Liver (tissue), 8 donors: ENCODE measurements at regions not wholly inside any gene's neighbourhood (a gene's known extent, or its start where the extent isn't known, plus 50 kb on each side); places are given as distances from the start of the nearest gene placed in this dataset.

Experiments
- DNase-seq: peaks from one replicate; pipeline ENCODE4 v3.0.0-alpha.2; 2017; ENCODE audit warnings: low spot score
- H3K27ac ChIP-seq, 2 donors: one replicate each; pipeline ENCODE4 v1.7.0; 2013; ENCODE audit warnings: inconsistent platforms in 2 of 2, low read length in 2 of 2, control low read depth in 1 of 2, low read depth in 1 of 2, mild to moderate bottlenecking in 1 of 2
- H3K27me3 ChIP-seq, 4 donors: one replicate each; pipeline versions ENCODE4 v1.6.1 to v1.7.0; 2013; ENCODE audit warnings: low read length in 3 of 4, inconsistent platforms in 1 of 4, mild to moderate bottlenecking in 1 of 4, moderate library complexity in 1 of 4; ENCODE audit not compliant: control insufficient read depth in 4 of 4, insufficient read depth in 4 of 4
- H3K36me3 ChIP-seq, 4 donors: one replicate each; pipeline versions ENCODE4 v1.6.1 to v1.7.0; 2013; ENCODE audit warnings: low read length in 3 of 4, mild to moderate bottlenecking in 3 of 4, low read depth in 1 of 4, moderate library complexity in 1 of 4; ENCODE audit not compliant: control insufficient read depth in 4 of 4, insufficient read depth in 3 of 4
- H3K4me1 ChIP-seq, 4 donors: one replicate each; pipeline versions ENCODE4 v1.6.1 to v1.7.0; 2013; ENCODE audit warnings: low read length in 3 of 4, mild to moderate bottlenecking in 3 of 4, moderate library complexity in 1 of 4; ENCODE audit not compliant: control insufficient read depth in 4 of 4, insufficient read depth in 4 of 4
- H3K4me3 ChIP-seq, 3 donors: one replicate each; pipeline versions ENCODE4 v1.6.1 to v1.7.0; 2013; ENCODE audit warnings: low read length in 3 of 3, control low read depth in 1 of 3, low read depth in 1 of 3, mild to moderate bottlenecking in 1 of 3
- H3K9ac ChIP-seq, 2 donors: one replicate each; pipeline ENCODE4 v1.7.0; 2013; ENCODE audit warnings: low read length in 2 of 2, mild to moderate bottlenecking in 2 of 2, moderate library complexity in 2 of 2, control low read depth in 1 of 2, low read depth in 1 of 2
- H3K9me3 ChIP-seq, 4 donors: one replicate each; pipeline versions ENCODE4 v1.6.1 to v1.7.0; 2013; ENCODE audit warnings: low read length in 3 of 4; ENCODE audit not compliant: control insufficient read depth in 4 of 4
- EGR1 ChIP-seq, 2 donors: IDR thresholded peaks; 2 replicates each; pipeline ENCODE4 v1.6.1; 2016 to 2018; ENCODE audit warnings: antibody characterized with exemption in 2 of 2, low read depth in 2 of 2
- FOXA1 ChIP-seq: IDR thresholded peaks from 2 replicates; pipeline ENCODE4 v1.6.1; 2016; ENCODE audit warnings: antibody characterized with exemption
- FOXA2 ChIP-seq: IDR thresholded peaks from 2 replicates; pipeline ENCODE4 v1.6.1; 2016; ENCODE audit warnings: antibody characterized with exemption
- GABPA ChIP-seq, 2 donors: IDR thresholded peaks in 1 of 2; conservative IDR thresholded peaks in 1 of 2; 2 replicates each; pipeline ENCODE4 v1.6.1; 2016; ENCODE audit warnings: antibody characterized with exemption in 2 of 2, mild to moderate bottlenecking in 1 of 2, moderate library complexity in 1 of 2
- HNF4A ChIP-seq, 2 donors: conservative IDR thresholded peaks; 2 replicates each; pipeline ENCODE4 v1.6.1; 2016; ENCODE audit warnings: antibody characterized with exemption in 2 of 2, mild to moderate bottlenecking in 2 of 2
- HNF4G ChIP-seq: IDR thresholded peaks from 2 replicates; pipeline ENCODE4 v1.6.1; 2016; ENCODE audit warnings: antibody characterized with exemption
- JUND ChIP-seq, 2 donors: IDR thresholded peaks; 2 replicates each; pipeline ENCODE4 v1.6.1; 2016; ENCODE audit warnings: antibody characterized with exemption in 2 of 2
- NR2F2 ChIP-seq: IDR thresholded peaks from 2 replicates; pipeline ENCODE4 v1.6.1; 2016; ENCODE audit warnings: antibody characterized with exemption
- RAD21 ChIP-seq, 2 donors: IDR thresholded peaks; 2 replicates each; pipeline ENCODE4 v1.6.1; 2016; ENCODE audit warnings: antibody characterized with exemption in 2 of 2, mild to moderate bottlenecking in 2 of 2
- REST ChIP-seq: IDR thresholded peaks from 2 replicates; pipeline ENCODE4 v1.6.1; 2016; ENCODE audit warnings: antibody characterized with exemption, mild to moderate bottlenecking
- RXRA ChIP-seq, 2 donors: IDR thresholded peaks; 2 replicates each; pipeline ENCODE4 v1.6.1; 2017 to 2018; ENCODE audit warnings: antibody characterized with exemption in 2 of 2, mild to moderate bottlenecking in 1 of 2
- SP1 ChIP-seq: IDR thresholded peaks from 2 replicates; pipeline ENCODE4 v1.6.1; 2018; ENCODE audit warnings: antibody characterized with exemption, mild to moderate bottlenecking
- TAF1 ChIP-seq: conservative IDR thresholded peaks from 2 replicates; pipeline ENCODE4 v1.6.1; 2016; ENCODE audit warnings: antibody characterized with exemption, mild to moderate bottlenecking
- YY1 ChIP-seq: IDR thresholded peaks from 2 replicates; pipeline ENCODE4 v1.6.1; 2016; ENCODE audit warnings: antibody characterized with exemption, mild to moderate bottlenecking
- ZBTB33 ChIP-seq: IDR thresholded peaks from 2 replicates; pipeline ENCODE4 v1.6.1; 2016; ENCODE audit warnings: antibody characterized with exemption
- WGBS: extraction: QIAGEN DNeasy Blood & Tissue Kit; methylation state at CpG from one replicate; pipeline ENCODE4 v1.1.7; 2013; 5-methylcytosine and 5-hydroxymethylcytosine counted together
- TF ChIP-seq, protein P1 (sequence below): IDR thresholded peaks from 2 replicates; pipeline ENCODE4 v1.6.1; 2016; ENCODE audit warnings: antibody characterized with exemption
- TF ChIP-seq, protein P2 (sequence below): fragments of 150-350 bp; IDR thresholded peaks from 2 replicates; pipeline ENCODE4 v1.5.1; 2017; ENCODE audit warnings: improper control_type of control experiment, low read depth, low read length; ENCODE audit not compliant: missing input control
- TF ChIP-seq, protein P3 (sequence below): IDR thresholded peaks from 2 replicates; pipeline ENCODE4 v1.6.1; 2016; ENCODE audit warnings: antibody characterized with exemption
- donor health status: healthy.
- donor health status: healthy.
- donor health status: healthy.
- donor health status: healthy.
- donor health status: healthy.

DNA sequence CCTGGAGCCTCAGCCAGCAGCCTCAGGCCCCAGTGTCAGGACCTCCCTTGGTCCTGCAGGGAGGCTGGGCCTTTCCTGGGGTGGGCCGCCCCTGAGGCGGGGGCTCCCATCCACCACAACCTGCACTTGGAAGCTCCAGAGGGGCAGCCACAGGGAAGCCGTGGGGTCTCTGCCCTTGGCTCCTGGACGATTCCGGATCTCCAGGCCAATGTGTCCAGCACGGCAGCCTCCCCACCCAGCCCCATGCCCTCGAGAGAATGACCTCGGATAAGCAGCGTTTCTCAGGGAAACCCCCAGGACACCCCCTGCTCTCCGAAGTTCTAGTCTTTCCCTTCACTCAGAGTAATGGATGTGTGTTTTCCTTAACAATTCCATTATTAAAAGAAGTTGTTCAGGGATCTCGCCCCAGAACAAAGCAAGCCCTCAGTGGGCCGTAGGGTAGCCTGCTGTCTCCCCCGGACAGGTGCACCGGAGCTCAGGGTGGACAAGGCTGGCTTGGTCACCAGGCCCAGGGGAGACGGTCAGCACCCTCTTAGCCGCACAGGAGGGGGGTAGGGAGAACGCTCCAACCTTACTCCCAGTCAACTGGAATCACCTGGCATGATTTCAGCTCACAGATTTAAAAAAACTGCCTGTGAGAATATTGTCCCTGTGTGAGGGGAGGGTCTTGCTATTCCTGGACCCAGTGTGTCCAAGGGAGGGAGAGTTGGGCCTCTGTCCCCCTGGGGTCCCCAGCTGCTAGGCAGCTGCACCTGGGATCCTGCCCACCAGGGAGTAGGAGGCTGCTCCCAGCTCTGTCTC, 72.2 kb upstream of the OTOS start:
- TF ChIP-seq FOXA2: no peak
- no peak for TF ChIP-seq RAD21 (IDR thresholded peaks at IDR 0.05)
- no peak for TF ChIP-seq ZBTB33
- TF ChIP-seq RXRA (IDR thresholded peaks at IDR 0.05): no peak
- TF ChIP-seq, protein P1, sequence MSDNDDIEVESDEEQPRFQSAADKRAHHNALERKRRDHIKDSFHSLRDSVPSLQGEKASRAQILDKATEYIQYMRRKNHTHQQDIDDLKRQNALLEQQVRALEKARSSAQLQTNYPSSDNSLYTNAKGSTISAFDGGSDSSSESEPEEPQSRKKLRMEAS: no peak
- TF ChIP-seq, protein P2, sequence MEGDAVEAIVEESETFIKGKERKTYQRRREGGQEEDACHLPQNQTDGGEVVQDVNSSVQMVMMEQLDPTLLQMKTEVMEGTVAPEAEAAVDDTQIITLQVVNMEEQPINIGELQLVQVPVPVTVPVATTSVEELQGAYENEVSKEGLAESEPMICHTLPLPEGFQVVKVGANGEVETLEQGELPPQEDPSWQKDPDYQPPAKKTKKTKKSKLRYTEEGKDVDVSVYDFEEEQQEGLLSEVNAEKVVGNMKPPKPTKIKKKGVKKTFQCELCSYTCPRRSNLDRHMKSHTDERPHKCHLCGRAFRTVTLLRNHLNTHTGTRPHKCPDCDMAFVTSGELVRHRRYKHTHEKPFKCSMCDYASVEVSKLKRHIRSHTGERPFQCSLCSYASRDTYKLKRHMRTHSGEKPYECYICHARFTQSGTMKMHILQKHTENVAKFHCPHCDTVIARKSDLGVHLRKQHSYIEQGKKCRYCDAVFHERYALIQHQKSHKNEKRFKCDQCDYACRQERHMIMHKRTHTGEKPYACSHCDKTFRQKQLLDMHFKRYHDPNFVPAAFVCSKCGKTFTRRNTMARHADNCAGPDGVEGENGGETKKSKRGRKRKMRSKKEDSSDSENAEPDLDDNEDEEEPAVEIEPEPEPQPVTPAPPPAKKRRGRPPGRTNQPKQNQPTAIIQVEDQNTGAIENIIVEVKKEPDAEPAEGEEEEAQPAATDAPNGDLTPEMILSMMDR: no peak
- no peak for TF ChIP-seq REST
- no peak for TF ChIP-seq HNF4G
- no peak for TF ChIP-seq SP1
- TF ChIP-seq YY1: no peak
- TF ChIP-seq HNF4A (conservative IDR thresholded peaks at IDR 0.05): no peak
- no peak for TF ChIP-seq NR2F2
- TF ChIP-seq JUND (IDR thresholded peaks at IDR 0.05): no peak
- TF ChIP-seq GABPA (IDR thresholded peaks at IDR 0.05 in 1 of 2, conservative IDR thresholded peaks at IDR 0.05 in 1 of 2): no peak
- no peak for TF ChIP-seq FOXA1
- no peak for TF ChIP-seq EGR1 (IDR thresholded peaks at IDR 0.05; ENCODE audit: low read depth in 2 of 2)
- no peak for TF ChIP-seq TAF1
- TF ChIP-seq, protein P3, sequence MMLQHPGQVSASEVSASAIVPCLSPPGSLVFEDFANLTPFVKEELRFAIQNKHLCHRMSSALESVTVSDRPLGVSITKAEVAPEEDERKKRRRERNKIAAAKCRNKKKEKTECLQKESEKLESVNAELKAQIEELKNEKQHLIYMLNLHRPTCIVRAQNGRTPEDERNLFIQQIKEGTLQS: no peak
- Histone ChIP-seq H3K4me3 (no peak overlapping the region), H3K9me3 (no peaks in the 10 kb centered on the region), H3K27me3 (no peaks in the 10 kb centered on the region), H3K27ac (no peak overlapping the region), H3K36me3 (no peaks in the 10 kb centered on the region), H3K9ac (no peak overlapping the region), H3K4me1 (no peaks in the 10 kb centered on the region)
- DNase-seq: no peak
- WGBS: 92% methylated on average over 17 of the region's 17 CpGs
